NB4 (cell line): ENCODE measurements at regions not wholly inside any gene's neighbourhood (a gene's known extent, or its start where the extent isn't known, plus 50 kb on each side); places are given as distances from the start of the nearest gene placed in this dataset.

Source experiments
- CTCF ChIP-seq: IDR thresholded peaks from one replicate; pipeline ENCODE4 v1.5.1; 2012; ENCODE audit warnings: low read depth, low read length
- MYC ChIP-seq: IDR thresholded peaks from 2 replicates; pipeline ENCODE4 v1.6.1; 2011; ENCODE audit warnings: low read depth, low read length
- POLR2A ChIP-seq: IDR thresholded peaks from 2 replicates; pipeline ENCODE4 v1.6.1; 2011; ENCODE audit warnings: mild to moderate bottlenecking; ENCODE audit not compliant: insufficient read length; ENCODE audit errors: extremely low read depth

DNA sequence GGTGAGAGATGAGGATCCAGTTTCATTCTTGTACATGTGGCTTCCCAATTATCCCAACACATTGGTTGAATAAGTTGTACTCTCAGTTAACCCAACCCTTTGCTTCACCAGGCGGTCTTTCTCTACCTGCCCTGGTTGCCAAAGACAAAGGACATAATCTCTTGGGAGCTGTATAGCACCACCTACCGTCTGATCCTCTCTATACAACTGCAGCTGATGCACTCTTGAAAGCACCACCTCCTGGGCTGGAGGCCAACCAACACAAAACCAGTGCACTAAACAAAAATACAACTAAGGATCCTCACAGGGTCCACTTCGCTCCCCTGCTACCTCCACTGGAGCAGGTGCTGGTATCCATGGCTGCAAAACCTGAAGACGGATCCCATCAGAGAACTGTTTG lies 473.6 kb upstream of the NRXN1 start:
- peak; percentile 34 for TF ChIP-seq CTCF
- TF ChIP-seq POLR2A, result no peak
- TF ChIP-seq MYC, result no peak
